HCT116 (cell line): ENCODE measurements at regions not wholly inside any gene's neighbourhood (a gene's known extent, or its start where the extent isn't known, plus 50 kb on each side); places are given as distances from the start of the nearest gene placed in this dataset.

Experiments used
- CTCF ChIP-seq, 3 experiments: fragments of 200-600 bp in 1 of 3; sonication (generic) in 1 of 3; IDR thresholded peaks in 2 of 3; conservative IDR thresholded peaks in 1 of 3; 2 replicates each; pipeline ENCODE4 v1.5.1; 2012 to 2017; ENCODE audit warnings: low read depth in 2 of 3, low read length in 2 of 3, antibody characterized with exemption in 1 of 3, borderline replicate concordance in 1 of 3, control low read depth in 1 of 3, mild to moderate bottlenecking in 1 of 3, mixed read lengths in 1 of 3, mixed run types in 1 of 3, moderate library complexity in 1 of 3; ENCODE audit not compliant: insufficient read depth in 1 of 3
- EZH2phosphoT487 ChIP-seq: fragments of 200-600 bp; IDR thresholded peaks from 2 replicates; pipeline ENCODE4 v1.6.1; 2018; ENCODE audit warnings: antibody characterized with exemption, borderline replicate concordance
- ZFX ChIP-seq: fragments of 450-650 bp; IDR thresholded peaks from 2 replicates; pipeline ENCODE4 v1.6.1; 2017
- ZNF274 ChIP-seq: fragments of 200-500 bp; sonication (Bioruptor generic); IDR thresholded peaks from 2 replicates; pipeline ENCODE4 v1.6.1; 2014; ENCODE audit warnings: mild to moderate bottlenecking, low read depth, low read length, inconsistent platforms

- TF ChIP-seq CTCF (IDR thresholded peaks at IDR 0.05 in 2 of 3, conservative IDR thresholded peaks at IDR 0.05 in 1 of 3; ENCODE audit: borderline replicate concordance in 1 of 3, insufficient read depth in 1 of 3, low read depth in 2 of 3, low read length in 2 of 3) (no peak), ZNF274 (no peak), EZH2phosphoT487 (no peak), ZFX (no peak)
These were observed 773.6 kb upstream of the TENM4 start for GRCh38 chr11:80214413-80214812.
